ENCODE measurements at regions not wholly inside any gene's neighbourhood (a gene's known extent, or its start where the extent isn't known, plus 50 kb on each side); places are given as distances from the start of the nearest gene placed in this dataset.

- H3K9me3 ChIP-seq (ENCODE audit: low read depth, low read length, poor library complexity, severe bottlenecking), result peaks cover 9% of the 10 kb centered on the region
These were observed 493.4 kb downstream of the ACTRT1 start for GRCh38 chrX:127558811-127559210.

GRCh38 chrX:127552571-127552970 lies 499.6 kb downstream of the ACTRT1 start:
- H3K4me3 ChIP-seq (ENCODE audit: low read depth, low read length, poor library complexity, severe bottlenecking), result no peak overlapping the region
- no peaks in the 10 kb centered on the region for H3K9me3 ChIP-seq (ENCODE audit: low read depth, low read length, poor library complexity, severe bottlenecking)
- ChIA-PET CTCF (no interaction called here), POLR2A (ENCODE audit: low non-redundant PET) (no interaction called here)
- H3K27me3 ChIP-seq (replicated peaks; ENCODE audit: insufficient read depth, low read depth, low read length, poor library complexity), result no peaks in the 10 kb centered on the region
- TF ChIP-seq EZH2 (IDR thresholded peaks at IDR 0.05; ENCODE audit: borderline replicate concordance, low read depth, low read length, poor library complexity, severe bottlenecking) (no peak), CTCF (conservative IDR thresholded peaks at IDR 0.05; ENCODE audit: low read depth, low read length) (no peak)
- intact Hi-C loops (cut with micrococcal nuclease; ENCODE audit: unreplicated experiment), result no loop called here
- DNase-seq (ENCODE audit: low spot score), result no peak
- H3K27ac ChIP-seq (ENCODE audit: low read depth, low read length, poor library complexity, severe bottlenecking), result no peak overlapping the region
- no TSS peak for BruUV-seq (replicated peaks)
- no peaks in the 10 kb centered on the region for H3K36me3 ChIP-seq (ENCODE audit: insufficient read depth, low read length, poor library complexity, severe bottlenecking)
- H3K4me1 ChIP-seq (ENCODE audit: insufficient read depth, low read length, poor library complexity, severe bottlenecking), result no peaks in the 10 kb centered on the region

More at GRCh38 chrX:127558811-127559210, 493.4 kb downstream of the ACTRT1 start:
- H3K36me3 ChIP-seq (ENCODE audit: insufficient read depth, low read length, poor library complexity, severe bottlenecking), result no peaks in the 10 kb centered on the region
- no peaks in the 10 kb centered on the region for H3K27me3 ChIP-seq (replicated peaks; ENCODE audit: insufficient read depth, low read depth, low read length, poor library complexity)
- no peak overlapping the region for H3K27ac ChIP-seq (ENCODE audit: low read depth, low read length, poor library complexity, severe bottlenecking)
- POLR2A ChIA-PET (ENCODE audit: low non-redundant PET), result no interaction called here
- H3K4me3 ChIP-seq (ENCODE audit: low read depth, low read length, poor library complexity, severe bottlenecking), result no peak overlapping the region
- no peak for TF ChIP-seq EZH2 (IDR thresholded peaks at IDR 0.05; ENCODE audit: borderline replicate concordance, low read depth, low read length, poor library complexity, severe bottlenecking)
- intact Hi-C loops (cut with micrococcal nuclease; ENCODE audit: unreplicated experiment), result no loop called here
- no TSS peak for BruUV-seq (replicated peaks)
- DNase-seq (ENCODE audit: low spot score), result no peak
- CTCF ChIA-PET, result no interaction called here
- H3K4me1 ChIP-seq (ENCODE audit: insufficient read depth, low read length, poor library complexity, severe bottlenecking), result no peaks in the 10 kb centered on the region

- CTCF ChIA-PET, result no interaction called here
- Histone ChIP-seq H3K4me3 (ENCODE audit: low read depth, low read length, poor library complexity, severe bottlenecking) (no peak overlapping the region), H3K36me3 (ENCODE audit: insufficient read depth, low read length, poor library complexity, severe bottlenecking) (no peaks in the 10 kb centered on the region), H3K9me3 (ENCODE audit: low read depth, low read length, poor library complexity, severe bottlenecking) (peaks cover 8% of the 10 kb centered on the region), H3K27me3 (replicated peaks; ENCODE audit: insufficient read depth, low read depth, low read length, poor library complexity) (no peaks in the 10 kb centered on the region), H3K4me1 (ENCODE audit: insufficient read depth, low read length, poor library complexity, severe bottlenecking) (no peaks in the 10 kb centered on the region), H3K27ac (ENCODE audit: low read depth, low read length, poor library complexity, severe bottlenecking) (no peak overlapping the region)
- DNase-seq (ENCODE audit: low spot score), result no peak
- intact Hi-C loops (cut with micrococcal nuclease; ENCODE audit: unreplicated experiment), result no loop called here
- POLR2A ChIA-PET (ENCODE audit: low non-redundant PET), result no interaction called here
- TF ChIP-seq EZH2 (IDR thresholded peaks at IDR 0.05; ENCODE audit: borderline replicate concordance, low read depth, low read length, poor library complexity, severe bottlenecking) (no peak), CTCF (conservative IDR thresholded peaks at IDR 0.05; ENCODE audit: low read depth, low read length) (no peak)
- no TSS peak for BruUV-seq (replicated peaks)
These were observed 532.9 kb downstream of the ACTRT1 start for GRCh38 chrX:127519323-127519722.

- no peak for DNase-seq (ENCODE audit: low spot score)
- H3K4me1 ChIP-seq (ENCODE audit: insufficient read depth, low read length, poor library complexity, severe bottlenecking), result no peaks in the 10 kb centered on the region
- no peaks in the 10 kb centered on the region for H3K9me3 ChIP-seq (ENCODE audit: low read depth, low read length, poor library complexity, severe bottlenecking)
- no peak overlapping the region for H3K4me3 ChIP-seq (ENCODE audit: low read depth, low read length, poor library complexity, severe bottlenecking)
- ChIA-PET POLR2A (ENCODE audit: low non-redundant PET) (no interaction called here), CTCF (no interaction called here)
- no peaks in the 10 kb centered on the region for H3K27me3 ChIP-seq (replicated peaks; ENCODE audit: insufficient read depth, low read depth, low read length, poor library complexity)
- no peak overlapping the region for H3K27ac ChIP-seq (ENCODE audit: low read depth, low read length, poor library complexity, severe bottlenecking)
- no peaks in the 10 kb centered on the region for H3K36me3 ChIP-seq (ENCODE audit: insufficient read depth, low read length, poor library complexity, severe bottlenecking)
- BruUV-seq (replicated peaks), result no TSS peak
- intact Hi-C loops (cut with micrococcal nuclease; ENCODE audit: unreplicated experiment), result no loop called here
- no peak for TF ChIP-seq EZH2 (IDR thresholded peaks at IDR 0.05; ENCODE audit: borderline replicate concordance, low read depth, low read length, poor library complexity, severe bottlenecking)
These were observed 562.2 kb downstream of the ACTRT1 start for GRCh38 chrX:127490000-127490399.
